Right renal pelvis (tissue), 4 donors: ENCODE measurements at regions not wholly inside any gene's neighbourhood (a gene's known extent, or its start where the extent isn't known, plus 50 kb on each side); places are given as distances from the start of the nearest gene placed in this dataset.
"Not testable (repeated sequence)": the region's sequence is repeated elsewhere in the genome, so short reads cannot be mapped to it uniquely, and the experiment has no call there.

Experiments
- DNase-seq, 4 donors: peaks; one replicate each; pipeline ENCODE4 v3.0.0-alpha.2; 2013; ENCODE audit warnings: low read depth in 4 of 4, low spot score in 3 of 4, missing footprints in 1 of 4

DNA sequence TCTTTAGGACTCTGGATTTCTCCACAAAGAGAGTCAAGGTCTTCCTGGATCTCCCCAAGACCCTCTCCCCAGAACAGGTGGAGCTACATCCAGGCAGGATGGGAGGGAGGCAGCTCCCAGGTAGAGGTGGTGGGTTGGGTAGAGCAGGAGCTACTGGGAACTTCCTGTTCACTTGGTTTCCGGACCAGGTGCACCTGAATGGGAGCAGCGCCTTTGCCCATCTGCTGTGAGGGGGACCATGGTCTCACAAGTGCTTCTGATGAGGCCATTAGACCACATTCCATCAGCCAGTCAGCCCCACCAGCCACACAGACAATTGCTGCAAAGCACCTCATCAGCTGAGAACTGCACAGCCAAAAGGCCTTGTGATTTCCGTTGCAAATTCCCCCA lies 188.8 kb downstream of the MATN1 start:
- no peak for DNase-seq

GRCh38 chr1:30533796-30534550 lies 189.4 kb downstream of the MATN1 start:
- DNase-seq, result no peak

DNA sequence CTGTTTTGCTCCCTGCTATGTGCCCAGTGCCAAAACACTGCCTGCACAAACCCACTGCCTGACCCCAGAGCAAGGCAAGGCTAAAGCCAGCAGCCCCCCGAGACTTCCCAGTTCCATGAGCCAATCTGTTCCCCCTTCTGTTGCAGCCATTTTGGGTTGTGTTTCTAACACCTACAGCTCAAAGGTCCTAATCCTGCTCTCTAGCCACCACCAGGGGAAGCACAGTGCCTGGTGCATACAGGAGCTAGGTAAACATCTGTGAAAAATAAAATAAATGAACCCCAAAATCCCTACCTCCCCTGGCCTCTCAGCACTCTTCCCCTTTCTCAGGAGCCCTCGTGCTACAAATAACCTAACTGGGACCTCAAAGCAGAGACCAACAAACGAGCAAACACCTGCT lies 190.2 kb downstream of the MATN1 start:
- DNase-seq, result no peak

DNA sequence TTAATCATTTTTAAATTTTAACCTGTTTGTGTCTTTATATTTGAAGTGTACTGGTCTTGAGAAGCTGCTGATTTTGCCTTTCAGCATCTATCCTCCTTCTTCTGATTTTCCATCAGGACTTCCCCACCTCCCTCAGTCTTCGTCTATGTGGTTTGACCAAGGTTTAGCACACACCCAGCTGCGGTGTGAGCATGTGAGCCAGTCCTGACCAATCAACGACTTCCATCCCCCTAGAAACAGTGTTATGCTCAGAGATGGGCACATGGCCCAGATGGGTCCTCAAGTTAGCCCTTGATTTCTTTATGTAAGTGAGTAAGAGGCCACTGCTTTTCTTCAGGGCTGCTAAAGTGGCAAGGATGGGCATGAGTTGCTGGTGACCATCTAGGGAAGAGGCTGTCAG lies 190.8 kb downstream of the MATN1 start:
- DNase-seq, result no peak

DNA sequence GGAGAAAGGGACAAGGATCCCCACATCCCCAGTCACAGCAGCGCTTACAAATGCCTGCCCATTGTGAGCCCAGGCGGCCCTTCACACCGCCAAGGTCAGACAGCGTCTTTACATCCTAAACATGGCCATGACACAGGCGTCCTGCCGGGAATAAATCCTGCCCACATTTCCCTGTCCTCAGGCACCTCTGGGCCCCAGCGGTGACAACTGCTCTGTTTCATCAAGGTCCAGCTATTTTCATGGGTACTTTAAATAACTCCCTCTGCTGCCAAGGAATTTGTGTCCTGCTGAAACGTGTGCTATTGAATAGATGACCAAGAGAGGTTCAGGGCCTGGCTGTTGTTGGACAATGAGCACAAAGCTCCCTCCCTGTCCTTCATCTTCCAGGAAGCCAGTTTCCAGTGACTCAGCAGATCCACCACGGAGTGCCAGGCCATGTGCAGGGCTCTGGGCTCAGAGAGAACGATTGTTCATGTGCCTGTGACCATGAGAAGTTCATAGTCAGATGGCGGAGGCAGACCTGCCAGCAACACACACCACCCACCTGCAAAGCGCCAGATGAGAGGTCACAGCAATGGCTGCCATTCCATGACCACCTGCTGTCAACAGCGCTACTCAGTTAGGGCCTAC lies 195.8 kb downstream of the MATN1 start:
- no peak for DNase-seq

GRCh38 chr1:30526652-30527345 lies 196.6 kb downstream of the MATN1 start:
- no peak for DNase-seq

- DNase-seq, result peak; percentile 41 to 80 (median 67)
These were observed 197.3 kb downstream of the MATN1 start for GRCh38 chr1:30525971-30526651.

DNA sequence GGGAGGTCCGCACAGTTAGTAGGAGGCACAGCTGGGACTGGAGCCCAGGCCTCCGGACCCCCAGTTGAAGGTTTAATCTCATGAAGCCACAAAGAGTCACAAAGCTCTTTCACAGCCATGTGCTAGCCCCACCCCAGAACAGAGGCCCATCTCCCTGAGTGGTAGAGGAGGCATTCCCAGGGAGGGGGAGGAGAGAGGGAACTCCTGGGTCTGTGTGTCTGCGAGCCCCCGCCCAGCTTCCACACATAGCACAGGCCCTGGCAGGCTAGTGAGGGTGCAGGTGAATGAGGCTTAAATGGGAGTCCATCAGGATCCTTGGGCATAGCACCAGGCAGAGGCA lies 197.8 kb downstream of the MATN1 start:
- no peak for DNase-seq

GRCh38 chr1:30524840-30525617 lies 198.4 kb downstream of the MATN1 start:
- DNase-seq, result no peak

GRCh38 chr1:30524025-30524555 lies 199.3 kb downstream of the MATN1 start:
- DNase-seq, result not testable (repeated sequence)

- DNase-seq, result no peak
These were observed 200.0 kb downstream of the MATN1 start for GRCh38 chr1:30523055-30524020.

DNA sequence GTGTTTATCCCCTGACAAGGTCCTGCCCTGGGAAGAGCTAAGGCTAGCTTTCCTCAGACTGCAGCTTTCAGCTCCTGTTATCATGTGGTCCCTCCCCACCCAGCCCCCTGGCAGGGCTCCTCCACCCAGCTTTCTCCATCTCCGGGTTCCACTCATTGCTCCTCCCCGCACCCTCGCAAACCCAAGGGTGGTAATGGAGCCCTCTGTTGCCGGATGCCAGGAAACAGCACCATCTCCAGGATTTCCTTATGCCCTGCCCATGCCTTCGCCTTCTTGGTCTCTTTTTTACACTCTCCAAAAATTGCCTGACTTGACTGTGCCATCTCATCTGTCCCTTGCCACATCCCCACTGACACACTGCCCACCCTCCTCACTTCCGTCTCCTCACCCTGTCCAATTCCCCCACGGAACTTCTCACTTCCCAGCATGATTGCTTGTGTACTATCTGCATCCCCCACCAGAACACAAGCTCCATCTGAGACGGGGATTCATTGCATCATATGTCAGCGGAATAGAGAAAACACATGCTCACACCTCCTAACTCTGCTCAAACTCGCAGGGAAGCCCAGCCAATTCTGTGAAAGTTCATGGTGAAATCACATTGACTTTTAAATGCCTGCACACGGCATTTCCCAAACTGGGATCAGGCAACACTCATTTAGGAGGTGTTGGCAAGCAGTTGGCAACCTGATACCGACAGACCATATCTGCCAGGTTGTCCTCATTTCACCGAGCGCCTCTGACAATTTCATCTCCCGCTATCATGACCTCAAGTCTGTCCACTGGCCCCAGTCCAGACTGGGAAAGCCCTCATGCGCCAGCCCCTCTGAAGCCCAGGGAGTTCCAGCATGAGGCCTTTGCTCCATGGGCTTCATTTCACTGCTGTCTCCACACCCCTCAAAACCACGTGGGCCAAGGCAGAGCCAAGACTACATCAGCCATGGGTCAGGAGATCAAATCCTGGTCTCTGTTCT lies 201.1 kb downstream of the MATN1 start:
- no peak for DNase-seq

DNA sequence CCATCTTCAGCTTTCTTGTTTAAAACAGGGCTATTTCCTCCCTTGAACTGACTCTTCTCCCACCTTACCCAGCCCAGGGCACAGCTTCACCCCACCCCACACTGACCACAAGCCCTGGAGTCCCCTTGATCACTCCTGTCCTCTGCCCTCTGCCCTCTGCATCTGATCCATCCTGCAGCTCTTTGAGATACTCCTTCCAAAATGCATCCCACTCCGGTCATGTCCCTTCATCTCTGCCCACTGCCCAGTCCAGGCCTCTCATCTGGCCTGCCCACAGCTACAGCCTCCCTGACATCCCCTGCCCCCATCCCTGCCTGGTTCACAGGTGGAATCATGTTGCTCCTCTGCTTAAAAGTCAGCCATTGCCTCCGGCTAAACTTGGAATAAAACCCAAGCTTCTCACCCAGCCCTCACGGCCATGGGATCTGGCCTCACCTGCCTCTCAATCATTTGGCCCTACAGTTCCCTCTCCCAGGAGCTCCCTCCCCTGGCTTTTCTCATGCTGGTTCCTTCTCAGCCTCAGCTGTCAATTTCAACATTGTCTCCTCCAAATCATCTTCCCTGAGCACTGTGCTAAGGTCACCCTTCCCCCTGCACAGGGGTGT lies 202.0 kb downstream of the MATN1 start:
- no peak for DNase-seq

DNA sequence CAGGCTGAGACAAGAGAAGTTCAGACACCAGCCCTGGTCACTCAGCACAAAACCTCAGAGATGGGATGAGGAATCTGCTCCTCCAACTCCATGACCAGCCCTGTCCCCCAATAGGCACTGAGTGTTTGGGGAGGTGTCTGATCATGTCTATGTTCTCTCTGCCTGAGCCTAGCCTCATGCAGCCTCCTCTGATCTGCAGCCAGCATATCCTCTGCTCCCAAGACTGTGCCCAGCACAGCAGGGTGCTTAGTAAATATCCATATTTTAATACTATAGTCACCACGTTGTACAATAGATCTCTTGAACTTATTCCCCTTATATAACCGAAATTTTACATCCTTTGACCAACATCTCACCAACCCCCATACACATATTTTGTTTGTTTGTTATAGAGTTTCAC lies 202.9 kb downstream of the MATN1 start:
- no peak for DNase-seq

DNA sequence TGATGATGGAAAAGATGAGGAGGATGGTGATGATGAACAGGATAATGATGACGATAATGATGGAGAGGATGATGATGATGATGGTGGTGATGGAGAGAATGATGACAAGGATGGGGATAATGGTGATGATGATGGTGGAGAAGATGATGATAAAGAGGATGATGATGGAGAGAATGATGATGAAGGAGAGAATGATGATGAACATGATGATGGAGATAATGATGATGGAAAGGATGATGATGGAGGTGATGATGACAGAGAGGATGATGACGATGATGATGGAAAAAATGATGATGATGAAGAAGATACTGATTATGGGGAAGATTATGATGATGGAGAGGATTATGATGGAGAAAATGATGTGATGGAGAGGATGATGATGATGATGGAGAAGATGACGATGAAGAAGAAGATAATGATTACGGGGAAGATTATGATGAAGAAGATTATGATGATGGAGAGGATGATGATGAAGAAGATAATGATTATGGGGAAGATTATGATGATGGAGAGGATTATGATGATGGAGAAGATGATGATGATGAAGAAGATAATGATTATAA lies 204.1 kb downstream of the MATN1 start:
- DNase-seq, result no peak

DNA sequence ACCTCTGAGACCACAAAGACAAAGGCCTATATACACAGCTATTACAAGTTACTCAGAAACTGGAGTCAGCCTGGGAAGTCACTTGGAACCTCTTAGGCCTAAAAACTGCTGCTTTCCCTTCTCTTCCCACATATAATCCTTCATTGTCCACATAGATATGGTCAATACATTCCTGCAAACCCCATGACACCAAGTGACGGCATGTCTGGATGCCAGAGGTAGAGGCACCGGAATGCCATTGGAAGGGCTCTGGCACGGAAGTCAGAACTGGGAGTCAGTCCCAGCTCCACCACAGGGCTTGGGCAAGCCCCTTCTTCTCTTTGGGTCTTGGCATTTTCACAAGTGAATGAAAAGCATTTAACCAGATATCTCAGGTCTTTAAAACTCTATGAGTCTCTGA lies 204.7 kb downstream of the MATN1 start:
- no peak for DNase-seq

GRCh38 chr1:30518186-30518585 lies 205.2 kb downstream of the MATN1 start:
- DNase-seq, result no peak
